SK-N-SH (cell line): ENCODE measurements at regions not wholly inside any gene's neighbourhood (a gene's known extent, or its start where the extent isn't known, plus 50 kb on each side); places are given as distances from the start of the nearest gene placed in this dataset.

Source experiments
- CTCF ChIA-PET: fragments of 300-600, 350-600 bp; formaldehyde crosslinking; extraction: SDS; loops from one replicate; lab custom pipeline; 2021; lab: Yijun Ruan, JAX
- POLR2A ChIA-PET: fragments of 350-600 bp; sonication (Branson Sonifier 250); formaldehyde crosslinking; extraction: SDS; loops from one replicate; lab custom pipeline; 2020; ENCODE audit warnings: antibody characterized with exemption, inconsistent platforms; lab: Yijun Ruan, JAX
- DNase-seq: peaks from one replicate; pipeline ENCODE4 v3.0.0; 2012
- H2AFZ ChIP-seq: fragments of 200-600 bp; sonication (generic); 2 replicates; pipeline ENCODE4 v1.8.1; 2016; ENCODE audit warnings: antibody characterized with exemption, mild to moderate bottlenecking, low read depth
- H3F3A ChIP-seq: fragments of 200-600 bp; sonication (generic); replicated peaks from 2 replicates; pipeline ENCODE3; 2016; ENCODE audit warnings: antibody characterized with exemption, mild to moderate bottlenecking; ENCODE audit not compliant: insufficient read depth
- H3K27ac ChIP-seq, 2 experiments: fragments of 200-500 bp in 1 of 2; fragments of 200-600 bp in 1 of 2; sonication (Bioruptor generic) in 1 of 2; sonication (generic), shearing (Covaris generic) in 1 of 2; 2 replicates each; pipeline versions ENCODE4 v1.5.1 to v1.6.1; 2014 to 2016; ENCODE audit warnings: low read depth in 2 of 2, inconsistent platforms in 1 of 2, low read length in 1 of 2, mild to moderate bottlenecking in 1 of 2, mixed read lengths in 1 of 2
- H3K27me3 ChIP-seq: fragments of 200-600 bp; sonication (generic), shearing (Covaris generic); 2 replicates; pipeline ENCODE4 v1.6.1; 2016; ENCODE audit warnings: mixed run types; ENCODE audit not compliant: insufficient read depth
- H3K36me3 ChIP-seq, 2 experiments: fragments of 200-500 bp in 1 of 2; fragments of 200-600 bp in 1 of 2; sonication (Bioruptor generic) in 1 of 2; sonication (generic) in 1 of 2; replicated peaks in 1 of 2; 2 replicates each; pipeline versions ENCODE3 to v1.5.1; 2014 to 2016; ENCODE audit warnings: low read length in 1 of 2, mild to moderate bottlenecking in 1 of 2; ENCODE audit not compliant: insufficient read depth in 2 of 2, control insufficient read depth in 1 of 2
- H3K4me1 ChIP-seq, 2 experiments: fragments of 200-500 bp in 1 of 2; fragments of 200-600 bp in 1 of 2; sonication (Bioruptor generic) in 1 of 2; sonication (generic), shearing (Covaris generic) in 1 of 2; 2 replicates each; pipeline versions ENCODE4 v1.5.1 to v1.6.1; 2014 to 2016; ENCODE audit warnings: low read depth in 1 of 2, low read length in 1 of 2, mixed run types in 1 of 2; ENCODE audit not compliant: insufficient read depth in 2 of 2, control insufficient read depth in 1 of 2
- H3K4me2 ChIP-seq: fragments of 200-600 bp; sonication (generic), shearing (Covaris generic); 2 replicates; pipeline ENCODE4 v1.6.1; 2017; ENCODE audit warnings: mixed run types
- H3K4me3 ChIP-seq, 2 experiments: fragments of 200-500 bp in 1 of 2; fragments of 200-600 bp in 1 of 2; sonication (Bioruptor generic) in 1 of 2; sonication (generic), shearing (Covaris generic) in 1 of 2; 2 replicates each; pipeline versions ENCODE4 v1.5.1 to v1.8.1; 2014 to 2016; ENCODE audit warnings: low read depth in 2 of 2, inconsistent platforms in 1 of 2, low read length in 1 of 2, mild to moderate bottlenecking in 1 of 2, mixed read lengths in 1 of 2, moderate library complexity in 1 of 2
- H3K79me2 ChIP-seq: fragments of 200-600 bp; sonication (generic); 2 replicates; pipeline ENCODE4 v1.8.1; 2017; ENCODE audit warnings: mild to moderate bottlenecking; ENCODE audit not compliant: insufficient read depth
- H3K9ac ChIP-seq: fragments of 200-600 bp; sonication (generic); 2 replicates; pipeline ENCODE4 v1.6.1; 2017; ENCODE audit warnings: mixed run types
- H3K9me2 ChIP-seq: fragments of 200-600 bp; sonication (generic); 2 replicates; pipeline ENCODE4 v1.6.1; 2017; ENCODE audit warnings: mixed run types
- H3K9me3 ChIP-seq: fragments of 200-600 bp; sonication (generic); 2 replicates; pipeline ENCODE4 v1.6.1; 2017; ENCODE audit warnings: mixed run types, mild to moderate bottlenecking, moderate library complexity
- H4K20me1 ChIP-seq: fragments of 200-600 bp; sonication (generic); 2 replicates; pipeline ENCODE4 v1.6.1; 2017; ENCODE audit warnings: mild to moderate bottlenecking, mixed run types; ENCODE audit not compliant: insufficient read depth
- CHD2 ChIP-seq: fragments of 150-350 bp; IDR thresholded peaks from 2 replicates; pipeline ENCODE4 v1.6.1; 2018; ENCODE audit warnings: low read length; ENCODE audit not compliant: partially characterized antibody
- FOSL2 ChIP-seq: IDR thresholded peaks from 2 replicates; pipeline ENCODE4 v1.4.0; 2012; ENCODE audit warnings: low read depth, mild to moderate bottlenecking, moderate library complexity, borderline replicate concordance
- FOXJ3 ChIP-seq: sonication (generic); formaldehyde crosslinking; IDR thresholded peaks from 2 replicates; pipeline ENCODE4 v1.5.1; 2020; ENCODE audit warnings: mild to moderate bottlenecking, missing genetic modification reagents
- MEF2A ChIP-seq: IDR thresholded peaks from 2 replicates; pipeline ENCODE4 v1.4.0; 2012; ENCODE audit warnings: low read depth, borderline replicate concordance
- MXI1 ChIP-seq: IDR thresholded peaks from 2 replicates; pipeline ENCODE4 v1.6.1; 2012; ENCODE audit warnings: mild to moderate bottlenecking, low read depth, low read length, improper control_type of control experiment
- NRF1 ChIP-seq: IDR thresholded peaks from 2 replicates; pipeline ENCODE4 v1.6.1; 2012; ENCODE audit warnings: low read depth, mild to moderate bottlenecking, low read length
- RAD21 ChIP-seq: IDR thresholded peaks from 2 replicates; pipeline ENCODE4 v1.6.1; 2012; ENCODE audit warnings: mild to moderate bottlenecking, low read length
- REST ChIP-seq: IDR thresholded peaks from 2 replicates; pipeline ENCODE4 v1.6.1; 2012; ENCODE audit warnings: mild to moderate bottlenecking, low read depth, low read length, moderate library complexity
- RFX5 ChIP-seq: IDR thresholded peaks from 2 replicates; pipeline ENCODE4 v1.6.1; 2012; ENCODE audit warnings: mild to moderate bottlenecking, improper control_type of control experiment, low read length
- SIN3A ChIP-seq: IDR thresholded peaks from 2 replicates; pipeline ENCODE4 v1.6.1; 2012; ENCODE audit warnings: low read depth, mild to moderate bottlenecking, low read length, moderate library complexity, borderline replicate concordance
- TAF1 ChIP-seq: IDR thresholded peaks from 2 replicates; pipeline ENCODE4 v1.6.1; 2012; ENCODE audit warnings: low read depth, mild to moderate bottlenecking, low read length, moderate library complexity, borderline replicate concordance
- TCF12 ChIP-seq: IDR thresholded peaks from 2 replicates; pipeline ENCODE4 v1.4.0; 2012
- TEAD4 ChIP-seq: IDR thresholded peaks from 2 replicates; pipeline ENCODE4 v1.4.0; 2012; ENCODE audit warnings: mild to moderate bottlenecking, borderline replicate concordance; ENCODE audit not compliant: insufficient read depth
- YY1 ChIP-seq: IDR thresholded peaks from 2 replicates; pipeline ENCODE4 v1.4.0; 2012; ENCODE audit warnings: low read depth, mild to moderate bottlenecking
- ZBTB33 ChIP-seq: IDR thresholded peaks from 2 replicates; pipeline ENCODE4 v1.4.0; 2012; ENCODE audit warnings: low read depth, borderline replicate concordance
- WGBS: methylation state at CpG from one replicate; pipeline ENCODE4 v1.1.6; 2017; ENCODE audit warnings: low lambda C conversion rate; 5-methylcytosine and 5-hydroxymethylcytosine counted together
- TF ChIP-seq, protein P1 (sequence below): IDR thresholded peaks from 2 replicates; pipeline ENCODE4 v1.4.0; 2012; ENCODE audit warnings: low read depth

GRCh38 chr11:111194860-111195568, 50.5 kb upstream of the POU2AF2 start:
- no peaks in the 10 kb centered on the region for H3F3A ChIP-seq
- no peak for TF ChIP-seq CHD2
- no peak for TF ChIP-seq TCF12
- TF ChIP-seq, protein P1, sequence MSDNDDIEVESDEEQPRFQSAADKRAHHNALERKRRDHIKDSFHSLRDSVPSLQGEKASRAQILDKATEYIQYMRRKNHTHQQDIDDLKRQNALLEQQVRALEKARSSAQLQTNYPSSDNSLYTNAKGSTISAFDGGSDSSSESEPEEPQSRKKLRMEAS: no peak
- no peak for TF ChIP-seq NRF1
- no peak for TF ChIP-seq MEF2A
- TF ChIP-seq FOXJ3 (CRISPR knock-in tag): no peak
- no peak for TF ChIP-seq FOSL2
- no peak for TF ChIP-seq TEAD4
- no peak for TF ChIP-seq YY1
- no peak for TF ChIP-seq ZBTB33
- no peak for TF ChIP-seq RAD21
- no peak for TF ChIP-seq SIN3A
- TF ChIP-seq TAF1: no peak
- no peak for TF ChIP-seq MXI1
- no peak for TF ChIP-seq REST
- no peak for TF ChIP-seq RFX5
- H4K20me1 ChIP-seq: no peaks in the 10 kb centered on the region
- H3K9me2 ChIP-seq: no peaks in the 10 kb centered on the region
- no peak overlapping the region for H3K9ac ChIP-seq
- DNase-seq: no peak
- WGBS: 34% methylated on average over 2 of the region's 2 CpGs
- CTCF ChIA-PET: no interaction called here
- no peak overlapping the region for H3K4me2 ChIP-seq
- no peaks in the 10 kb centered on the region for H3K36me3 ChIP-seq
- H3K4me3 ChIP-seq: no peak overlapping the region
- no peaks in the 10 kb centered on the region; a peak in 1 of 4 replicates for H3K4me1 ChIP-seq
- POLR2A ChIA-PET: no interaction called here
- no peaks in the 10 kb centered on the region for H3K27me3 ChIP-seq
- no peaks in the 10 kb centered on the region for H3K9me3 ChIP-seq
- H2AFZ ChIP-seq: no peak overlapping the region
- H3K79me2 ChIP-seq: no peaks in the 10 kb centered on the region
- no peak overlapping the region for H3K27ac ChIP-seq
